HFFc6 (cell line): ENCODE measurements at regions not wholly inside any gene's neighbourhood (a gene's known extent, or its start where the extent isn't known, plus 50 kb on each side); places are given as distances from the start of the nearest gene placed in this dataset.

Experiments used
- DNase-seq: peaks from one replicate; pipeline ENCODE4 v3.0.0-alpha.2; 2018
- H3K27ac Mint-ChIP-seq: 2 replicates; pipeline ENCODE4 v1.8.0; 2020; ENCODE audit warnings: mild to moderate bottlenecking, mixed read lengths
- H3K27me3 Mint-ChIP-seq: 2 replicates; pipeline ENCODE4 v1.8.0; 2021; ENCODE audit warnings: mild to moderate bottlenecking, moderate library complexity, mixed read lengths; ENCODE audit not compliant: insufficient read depth
- H3K36me3 Mint-ChIP-seq: 2 replicates; pipeline ENCODE4 v1.8.0; 2021; ENCODE audit warnings: low read depth, mixed read lengths
- H3K4me1 Mint-ChIP-seq: 2 replicates; pipeline ENCODE4 v1.8.0; 2020; ENCODE audit warnings: low read depth, mixed read lengths
- H3K4me3 Mint-ChIP-seq: 2 replicates; pipeline ENCODE4 v1.8.0; 2020; ENCODE audit warnings: mild to moderate bottlenecking, moderate library complexity, mixed read lengths
- H3K9me3 Mint-ChIP-seq: 2 replicates; pipeline ENCODE4 v1.8.0; 2020; ENCODE audit warnings: mild to moderate bottlenecking, mixed read lengths
- TF ChIP-seq, protein P1 (sequence below): fragments of 200-600 bp; sonication (generic); IDR thresholded peaks from 2 replicates; pipeline ENCODE4 v1.5.0; 2021; ENCODE audit warnings: antibody characterized with exemption, mild to moderate bottlenecking

DNA sequence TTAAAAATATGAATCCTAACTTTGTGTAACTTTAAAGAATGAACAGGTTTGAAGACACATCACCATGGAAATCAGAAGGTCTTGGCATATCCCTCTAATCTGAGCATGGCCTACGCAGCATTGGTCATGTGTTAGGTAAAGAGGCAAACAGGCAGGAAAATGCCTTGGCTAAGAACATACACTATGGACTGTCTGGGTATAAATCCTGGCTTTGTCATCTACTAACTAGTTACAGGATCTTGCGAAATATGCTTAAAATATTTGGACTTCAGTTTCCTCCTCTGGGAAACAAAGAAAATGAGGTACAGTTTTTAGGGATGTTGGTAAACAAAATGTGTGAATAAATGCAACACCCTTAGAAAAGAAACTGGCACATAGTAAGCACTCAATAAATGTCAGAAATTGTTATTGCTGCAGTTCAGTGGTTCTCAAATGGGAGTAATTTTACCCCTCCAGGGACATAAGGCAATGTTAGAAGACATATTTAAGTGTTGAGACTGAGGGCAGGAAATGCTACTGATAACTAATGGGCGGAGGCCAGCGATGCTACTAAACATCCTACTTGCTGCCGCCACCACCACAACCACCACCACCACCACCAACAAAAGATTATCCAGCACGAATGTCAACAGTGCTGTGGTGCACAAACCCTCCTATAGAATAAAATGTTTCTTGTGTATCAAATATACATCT lies 770.8 kb upstream of the SOX9 start:
- Mint-ChIP-seq H3K36me3 (no peaks in the 10 kb centered on the region), H3K9me3 (no peaks in the 10 kb centered on the region), H3K4me1 (peaks cover 21% of the 10 kb centered on the region), H3K4me3 (no peak overlapping the region), H3K27ac (no peak overlapping the region), H3K27me3 (no peaks in the 10 kb centered on the region)
- TF ChIP-seq, protein P1, sequence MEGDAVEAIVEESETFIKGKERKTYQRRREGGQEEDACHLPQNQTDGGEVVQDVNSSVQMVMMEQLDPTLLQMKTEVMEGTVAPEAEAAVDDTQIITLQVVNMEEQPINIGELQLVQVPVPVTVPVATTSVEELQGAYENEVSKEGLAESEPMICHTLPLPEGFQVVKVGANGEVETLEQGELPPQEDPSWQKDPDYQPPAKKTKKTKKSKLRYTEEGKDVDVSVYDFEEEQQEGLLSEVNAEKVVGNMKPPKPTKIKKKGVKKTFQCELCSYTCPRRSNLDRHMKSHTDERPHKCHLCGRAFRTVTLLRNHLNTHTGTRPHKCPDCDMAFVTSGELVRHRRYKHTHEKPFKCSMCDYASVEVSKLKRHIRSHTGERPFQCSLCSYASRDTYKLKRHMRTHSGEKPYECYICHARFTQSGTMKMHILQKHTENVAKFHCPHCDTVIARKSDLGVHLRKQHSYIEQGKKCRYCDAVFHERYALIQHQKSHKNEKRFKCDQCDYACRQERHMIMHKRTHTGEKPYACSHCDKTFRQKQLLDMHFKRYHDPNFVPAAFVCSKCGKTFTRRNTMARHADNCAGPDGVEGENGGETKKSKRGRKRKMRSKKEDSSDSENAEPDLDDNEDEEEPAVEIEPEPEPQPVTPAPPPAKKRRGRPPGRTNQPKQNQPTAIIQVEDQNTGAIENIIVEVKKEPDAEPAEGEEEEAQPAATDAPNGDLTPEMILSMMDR, result no peak
- no peak for DNase-seq

DNA sequence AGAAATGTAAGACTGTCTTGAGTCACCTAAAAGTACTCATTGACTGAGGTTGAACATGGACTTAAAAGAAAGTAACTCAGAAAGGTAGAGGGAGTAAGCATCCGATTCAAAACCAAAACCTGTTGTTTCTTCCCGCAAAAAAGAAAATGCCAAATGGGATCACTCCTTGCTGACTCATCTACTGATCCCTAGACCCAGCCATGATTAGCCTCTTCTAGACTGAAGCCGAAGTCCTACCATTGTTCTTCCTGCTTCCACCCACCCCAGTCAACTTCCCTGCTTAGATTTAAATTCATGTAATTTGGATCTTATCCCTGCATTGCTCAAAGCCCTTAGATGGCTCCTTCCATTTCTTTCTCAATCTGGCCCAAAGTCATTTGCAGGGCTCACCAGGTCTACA lies 760.5 kb upstream of the SOX9 start:
- Mint-ChIP-seq H3K27me3 (peaks cover 2% of the 10 kb centered on the region), H3K4me3 (no peak overlapping the region), H3K9me3 (no peaks in the 10 kb centered on the region), H3K4me1 (peaks cover 6% of the 10 kb centered on the region; the same call in 1 of the 2 replicates), H3K36me3 (peaks cover 9% of the 10 kb centered on the region), H3K27ac (no peak overlapping the region)
- TF ChIP-seq, protein P1, result no peak
- no peak for DNase-seq

DNA sequence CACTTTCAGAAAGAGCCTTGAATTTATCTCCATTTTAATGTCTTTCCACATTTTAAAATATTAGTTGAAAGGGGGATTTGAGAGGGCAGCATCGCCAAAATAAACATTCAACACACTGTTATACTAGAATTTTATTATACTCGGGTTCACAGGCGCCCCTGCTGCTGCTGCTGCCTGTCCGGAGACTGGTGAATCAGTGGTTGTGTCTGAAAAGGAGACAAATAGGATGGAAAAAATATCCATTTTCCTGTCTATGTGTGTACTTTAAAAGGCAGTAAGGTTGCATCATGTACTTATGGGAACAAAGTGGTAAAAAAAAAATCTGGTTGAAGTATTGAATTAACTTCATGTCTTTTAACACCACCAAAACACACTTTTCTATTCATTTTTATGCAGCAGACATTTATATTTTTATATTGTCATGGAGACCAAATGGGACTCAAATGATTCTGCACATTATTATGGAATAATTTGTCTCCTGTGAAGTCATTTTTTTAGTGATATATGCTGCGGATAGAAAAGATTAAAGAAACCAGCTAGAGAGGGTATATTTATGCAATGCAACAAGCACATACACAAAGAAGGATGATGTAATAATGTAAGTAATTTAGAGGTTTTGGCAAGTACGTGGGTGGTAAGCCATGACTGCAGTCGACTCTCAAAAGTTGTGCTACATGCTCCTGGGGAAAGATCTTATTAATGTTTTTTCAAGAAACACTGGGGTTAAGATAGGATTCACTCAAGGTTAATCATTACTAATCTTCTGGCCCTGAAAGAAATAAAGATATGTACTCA lies 759.0 kb upstream of the SOX9 start:
- TF ChIP-seq, protein P1, result no peak
- no peak for DNase-seq
- no peaks in the 10 kb centered on the region for H3K9me3 Mint-ChIP-seq
- no peak overlapping the region for H3K4me3 Mint-ChIP-seq
- no peak overlapping the region for H3K27ac Mint-ChIP-seq
- peaks cover 6% of the 10 kb centered on the region; the same call in 1 of the 2 replicates for H3K4me1 Mint-ChIP-seq
- H3K36me3 Mint-ChIP-seq, result peaks cover 9% of the 10 kb centered on the region
- H3K27me3 Mint-ChIP-seq, result peaks cover 3% of the 10 kb centered on the region

DNA sequence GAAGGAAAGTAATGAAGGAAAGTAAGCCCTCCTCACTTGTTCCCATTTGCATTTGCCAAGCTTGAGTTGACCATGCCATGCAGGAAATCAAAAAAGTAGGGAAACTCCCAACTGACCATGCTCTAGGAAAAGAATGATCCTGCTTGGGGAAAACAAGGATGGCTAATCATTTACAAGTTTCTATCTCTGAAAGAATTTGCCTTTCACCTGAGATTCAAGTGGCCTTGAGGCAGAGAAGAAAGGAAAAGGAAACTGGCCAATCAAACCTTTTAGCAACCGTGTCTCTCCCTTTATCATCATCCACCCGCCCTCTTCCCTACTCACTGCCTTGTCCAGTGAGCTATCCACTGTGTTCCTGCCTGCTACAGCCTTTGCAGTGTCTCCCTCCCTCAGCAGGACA lies 757.2 kb upstream of the SOX9 start:
- no peak for DNase-seq
- Mint-ChIP-seq H3K36me3 (no peaks in the 10 kb centered on the region), H3K27me3 (peaks cover 3% of the 10 kb centered on the region), H3K4me1 (peaks cover 6% of the 10 kb centered on the region; the same call in 1 of the 2 replicates), H3K4me3 (no peak overlapping the region), H3K9me3 (no peaks in the 10 kb centered on the region), H3K27ac (no peak overlapping the region)
- TF ChIP-seq, protein P1, result no peak

DNA sequence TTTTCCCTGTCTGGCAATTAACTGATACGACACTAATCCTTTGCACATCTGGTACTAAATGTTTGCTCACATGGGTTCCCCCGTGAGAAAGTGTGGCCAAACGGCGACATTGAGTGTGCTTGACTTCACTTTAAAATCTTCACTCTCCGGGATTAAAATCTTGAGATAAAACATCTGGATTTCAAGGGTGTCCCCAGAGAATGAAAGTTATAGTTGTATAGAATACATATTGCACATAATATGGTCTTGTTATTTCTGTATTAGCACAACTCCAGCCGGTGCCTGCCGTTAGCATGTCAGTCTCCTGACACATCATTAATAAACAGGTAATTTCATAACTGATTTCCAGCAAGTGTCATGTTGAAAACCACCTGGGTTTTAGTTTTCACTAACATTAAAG lies 749.0 kb upstream of the SOX9 start:
- Mint-ChIP-seq H3K4me1 (no peaks in the 10 kb centered on the region), H3K9me3 (no peaks in the 10 kb centered on the region), H3K4me3 (no peak overlapping the region), H3K27ac (no peak overlapping the region), H3K27me3 (no peaks in the 10 kb centered on the region; the same call in 1 of the 2 replicates), H3K36me3 (no peaks in the 10 kb centered on the region)
- TF ChIP-seq, protein P1, result no peak
- DNase-seq, result no peak
